Endothelial cell of umbilical vein (primary cell): ENCODE measurements at regions not wholly inside any gene's neighbourhood (a gene's known extent, or its start where the extent isn't known, plus 50 kb on each side); places are given as distances from the start of the nearest gene placed in this dataset.

Experiments
- CTCF ChIP-seq, 2 donors: IDR thresholded peaks; 1 replicate in 1 of 2; 2 replicates in 1 of 2; pipeline ENCODE4 v1.5.1; 2011; ENCODE audit warnings: low read length in 2 of 2, mild to moderate bottlenecking in 2 of 2, moderate library complexity in 2 of 2, control low read depth in 1 of 2, inconsistent platforms in 1 of 2, low read depth in 1 of 2; ENCODE audit not compliant: insufficient read depth in 1 of 2; ENCODE audit errors: extremely low read depth in 1 of 2
- FOS ChIP-seq: IDR thresholded peaks from 2 replicates; pipeline ENCODE4 v1.6.1; 2011; ENCODE audit warnings: mild to moderate bottlenecking, low read length, moderate library complexity, borderline replicate concordance; ENCODE audit not compliant: insufficient read depth
- GATA2 ChIP-seq: IDR thresholded peaks from 2 replicates; pipeline ENCODE4 v1.7.0; 2011; ENCODE audit warnings: low read depth, mild to moderate bottlenecking, moderate library complexity, mixed read lengths, low read length; ENCODE audit not compliant: insufficient read length, insufficient read depth
- MYC ChIP-seq: IDR thresholded peaks from one replicate; pipeline ENCODE4 v1.6.1; 2011; ENCODE audit warnings: mild to moderate bottlenecking, low read depth, low read length
- POLR2A ChIP-seq: IDR thresholded peaks from 2 replicates; pipeline ENCODE4 v1.6.1; 2012; ENCODE audit warnings: low read depth, mild to moderate bottlenecking, control low read depth, low read length
- POLR2AphosphoS5 ChIP-seq: IDR thresholded peaks from 2 replicates; pipeline ENCODE4 v1.6.1; 2012; ENCODE audit warnings: low read depth, mild to moderate bottlenecking, control low read depth, low read length, moderate library complexity; ENCODE audit not compliant: insufficient read depth

DNA sequence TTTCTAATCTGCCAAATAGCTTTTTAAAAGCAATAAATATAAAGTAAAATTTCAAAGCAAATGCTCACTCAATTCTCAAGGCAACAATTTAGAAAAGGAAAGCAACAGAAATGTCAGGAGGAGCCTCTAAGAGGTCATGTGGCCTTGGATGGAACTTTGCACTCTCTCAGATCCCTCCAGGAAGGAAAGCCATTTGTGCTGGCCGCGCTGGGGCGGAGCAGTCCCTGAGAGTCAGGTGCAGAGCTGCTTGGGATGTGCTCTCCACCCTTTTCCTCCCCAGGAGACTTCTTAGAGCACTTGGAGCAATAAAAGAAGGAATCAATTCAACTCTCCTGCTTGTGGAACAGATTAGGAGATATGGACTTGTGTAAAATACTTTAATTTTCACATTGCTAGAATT, 379.8 kb upstream of the LINC00305 start:
- TF ChIP-seq CTCF (IDR thresholded peaks at IDR 0.05; ENCODE audit: extremely low read depth in 1 of 2, insufficient read depth in 1 of 2, low read depth in 1 of 2, low read length in 2 of 2): no peak
- TF ChIP-seq POLR2AphosphoS5: no peak
- TF ChIP-seq MYC: no peak
- no peak for TF ChIP-seq POLR2A
- no peak for TF ChIP-seq GATA2
- no peak for TF ChIP-seq FOS
